Brain microvascular endothelial cell (primary cell): ENCODE measurements at regions not wholly inside any gene's neighbourhood (a gene's known extent, or its start where the extent isn't known, plus 50 kb on each side); places are given as distances from the start of the nearest gene placed in this dataset.

Source experiments
- DNase-seq: peaks from one replicate; pipeline ENCODE4 v3.0.0-alpha.2; 2020
- H3K27ac ChIP-seq: fragments of 250-450 bp; sonication (Bioruptor Pico); 2 replicates; pipeline ENCODE4 v1.5.1; 2020; ENCODE audit warnings: mild to moderate bottlenecking, moderate library complexity
- H3K27me3 ChIP-seq: fragments of 250-450 bp; sonication (Bioruptor Pico); replicated peaks from 2 replicates; pipeline ENCODE4 v1.5.1; 2020; ENCODE audit warnings: mild to moderate bottlenecking
- H3K36me3 ChIP-seq: fragments of 250-450 bp; sonication (Bioruptor Pico); replicated peaks from 2 replicates; pipeline ENCODE4 v1.5.1; 2020; ENCODE audit warnings: mild to moderate bottlenecking
- H3K4me3 ChIP-seq: 2 replicates; pipeline ENCODE4 v1.5.1; 2011; ENCODE audit warnings: low read depth, mild to moderate bottlenecking, control low read depth, low read length, moderate library complexity
- in situ Hi-C: cut with HindIII; loops from 2 replicates; pipeline ENCODE4 v1.10.0; 2017; ENCODE audit warnings: low sequenced_read_pairs, low pct_ligation_motif_present
- TF ChIP-seq, protein P1 (sequence below): IDR thresholded peaks from 2 replicates; pipeline ENCODE4 v1.5.1; 2011; ENCODE audit warnings: low read depth, mild to moderate bottlenecking, moderate library complexity, low read length, control low read depth, inconsistent platforms; ENCODE audit errors: missing control alignments

DNA sequence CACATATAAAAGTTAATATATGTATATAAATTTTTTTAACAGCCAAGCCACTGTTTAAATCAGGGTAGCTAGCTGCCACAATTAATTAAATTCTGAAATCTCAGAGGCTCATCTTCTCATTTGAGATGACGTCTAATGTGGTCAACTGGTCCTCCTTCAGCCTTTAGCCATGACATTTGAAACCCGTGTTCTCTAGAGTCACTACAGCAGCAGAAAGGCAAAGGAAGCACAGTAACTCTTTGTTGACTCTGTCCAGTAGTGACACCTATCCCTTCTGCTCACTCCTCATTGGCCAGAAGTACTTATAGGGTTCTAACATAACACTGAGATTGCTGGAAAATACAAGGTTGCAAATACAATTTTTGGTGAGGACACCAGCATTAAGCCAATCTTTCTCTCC lies 555.5 kb downstream of the ETV1 start:
- Histone ChIP-seq H3K4me3 (no peak overlapping the region), H3K27ac (no peak overlapping the region), H3K27me3 (no peaks in the 10 kb centered on the region), H3K36me3 (no peaks in the 10 kb centered on the region)
- no peak for DNase-seq
- TF ChIP-seq, protein P1, sequence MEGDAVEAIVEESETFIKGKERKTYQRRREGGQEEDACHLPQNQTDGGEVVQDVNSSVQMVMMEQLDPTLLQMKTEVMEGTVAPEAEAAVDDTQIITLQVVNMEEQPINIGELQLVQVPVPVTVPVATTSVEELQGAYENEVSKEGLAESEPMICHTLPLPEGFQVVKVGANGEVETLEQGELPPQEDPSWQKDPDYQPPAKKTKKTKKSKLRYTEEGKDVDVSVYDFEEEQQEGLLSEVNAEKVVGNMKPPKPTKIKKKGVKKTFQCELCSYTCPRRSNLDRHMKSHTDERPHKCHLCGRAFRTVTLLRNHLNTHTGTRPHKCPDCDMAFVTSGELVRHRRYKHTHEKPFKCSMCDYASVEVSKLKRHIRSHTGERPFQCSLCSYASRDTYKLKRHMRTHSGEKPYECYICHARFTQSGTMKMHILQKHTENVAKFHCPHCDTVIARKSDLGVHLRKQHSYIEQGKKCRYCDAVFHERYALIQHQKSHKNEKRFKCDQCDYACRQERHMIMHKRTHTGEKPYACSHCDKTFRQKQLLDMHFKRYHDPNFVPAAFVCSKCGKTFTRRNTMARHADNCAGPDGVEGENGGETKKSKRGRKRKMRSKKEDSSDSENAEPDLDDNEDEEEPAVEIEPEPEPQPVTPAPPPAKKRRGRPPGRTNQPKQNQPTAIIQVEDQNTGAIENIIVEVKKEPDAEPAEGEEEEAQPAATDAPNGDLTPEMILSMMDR = no peak
- in situ Hi-C loops = no loop called here

DNA sequence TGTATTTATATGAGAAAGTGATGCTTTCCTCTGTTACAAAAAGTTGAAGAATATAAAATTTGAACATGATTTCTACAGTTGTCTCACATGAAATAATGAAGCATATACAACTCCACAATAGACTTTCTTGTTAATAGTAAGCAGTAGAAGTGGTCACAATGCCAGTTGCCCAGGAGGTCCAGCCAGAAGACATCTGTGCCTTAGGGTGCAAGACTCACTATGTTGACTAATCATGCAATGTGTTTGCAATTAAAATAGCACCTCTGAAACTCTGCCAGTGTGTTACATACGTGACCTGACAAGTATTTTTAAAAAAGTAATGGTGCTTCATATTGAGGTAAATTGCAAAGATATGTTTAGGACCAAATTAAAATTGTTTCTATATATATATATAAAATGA lies 547.2 kb downstream of the ETV1 start:
- in situ Hi-C loops = no loop called here
- H3K27ac ChIP-seq = no peak overlapping the region
- H3K4me3 ChIP-seq = no peak overlapping the region
- no peaks in the 10 kb centered on the region for H3K27me3 ChIP-seq
- DNase-seq = no peak
- H3K36me3 ChIP-seq = no peaks in the 10 kb centered on the region
- TF ChIP-seq, protein P1 = no peak

GRCh38 chr7:13447637-13448036 lies 541.8 kb downstream of the ETV1 start:
- Histone ChIP-seq H3K27ac (no peak overlapping the region), H3K36me3 (no peaks in the 10 kb centered on the region), H3K27me3 (no peaks in the 10 kb centered on the region), H3K4me3 (no peak overlapping the region)
- DNase-seq = no peak
- TF ChIP-seq, protein P1 = no peak
- in situ Hi-C loops = no loop called here

DNA sequence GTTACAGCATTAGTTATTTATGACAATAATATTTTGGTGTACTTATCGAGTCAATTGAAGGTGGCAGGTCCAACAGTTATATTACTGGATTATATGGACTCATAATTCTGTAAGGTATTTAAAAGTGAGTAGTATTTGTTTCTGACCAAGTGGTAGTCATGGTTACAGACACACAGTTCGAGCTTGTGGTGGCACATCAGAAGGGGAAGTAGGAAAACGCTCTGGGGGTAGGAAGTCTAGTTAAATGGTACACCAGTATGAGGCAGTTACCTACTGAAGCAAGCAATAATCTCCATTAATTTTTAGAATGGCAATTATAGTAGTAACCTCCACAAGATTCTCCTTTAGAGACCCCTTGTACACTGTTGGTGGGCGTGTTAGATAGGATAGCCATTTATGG lies 541.2 kb downstream of the ETV1 start:
- DNase-seq = no peak
- Histone ChIP-seq H3K36me3 (no peaks in the 10 kb centered on the region), H3K27me3 (no peaks in the 10 kb centered on the region), H3K27ac (no peak overlapping the region), H3K4me3 (no peak overlapping the region)
- in situ Hi-C loops = no loop called here
- TF ChIP-seq, protein P1 = no peak

DNA sequence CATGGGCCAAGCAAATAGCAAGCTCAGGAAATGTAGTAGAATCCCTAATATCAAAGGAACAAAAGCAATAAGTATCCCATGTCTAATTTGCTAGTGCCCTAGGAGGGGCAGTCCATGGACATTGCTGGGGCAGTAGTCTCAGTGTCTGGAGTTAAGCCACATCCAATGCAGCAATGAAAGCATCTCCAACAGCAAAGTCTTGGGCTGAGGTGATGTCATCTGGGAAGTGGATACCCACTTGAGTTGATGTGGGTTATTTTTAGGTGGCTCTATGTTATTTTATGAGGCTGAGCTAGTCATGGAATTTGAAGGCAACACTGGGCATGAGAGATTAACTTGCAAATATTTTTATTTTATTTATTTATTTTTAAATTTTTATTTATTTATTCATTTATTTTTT lies 540.0 kb downstream of the ETV1 start:
- no peak overlapping the region for H3K4me3 ChIP-seq
- H3K36me3 ChIP-seq = no peaks in the 10 kb centered on the region
- in situ Hi-C loops = no loop called here
- H3K27ac ChIP-seq = no peak overlapping the region
- no peak for DNase-seq
- TF ChIP-seq, protein P1 = no peak
- H3K27me3 ChIP-seq = no peaks in the 10 kb centered on the region

- Histone ChIP-seq H3K4me3 (no peak overlapping the region), H3K36me3 (no peaks in the 10 kb centered on the region), H3K27me3 (no peaks in the 10 kb centered on the region), H3K27ac (no peak overlapping the region)
- TF ChIP-seq, protein P1 = no peak
- DNase-seq = no peak
- in situ Hi-C loops = no loop called here
These were observed 534.4 kb downstream of the ETV1 start for GRCh38 chr7:13454916-13455592.
